HUES48 (cell line): ENCODE measurements at regions not wholly inside any gene's neighbourhood (a gene's known extent, or its start where the extent isn't known, plus 50 kb on each side); places are given as distances from the start of the nearest gene placed in this dataset.

Experiments
- H3K27ac ChIP-seq: one replicate; pipeline ENCODE4 v1.7.0; 2013; ENCODE audit warnings: low read depth, low read length, inconsistent platforms
- H3K27me3 ChIP-seq: 2 replicates; pipeline ENCODE4 v1.6.1; 2013; ENCODE audit warnings: mild to moderate bottlenecking, low read length; ENCODE audit not compliant: control insufficient read depth, insufficient read depth
- H3K36me3 ChIP-seq: 2 replicates; pipeline ENCODE4 v1.6.1; 2013; ENCODE audit warnings: low read length; ENCODE audit not compliant: control insufficient read depth, insufficient read depth
- H3K4me1 ChIP-seq: 2 replicates; pipeline ENCODE4 v1.6.1; 2013; ENCODE audit warnings: mild to moderate bottlenecking, low read length; ENCODE audit not compliant: control insufficient read depth, insufficient read depth
- H3K4me3 ChIP-seq: 2 replicates; pipeline ENCODE4 v1.5.1; 2013; ENCODE audit warnings: mild to moderate bottlenecking, low read depth, low read length
- H3K9ac ChIP-seq: 2 replicates; pipeline ENCODE4 v1.6.1; 2013; ENCODE audit warnings: mild to moderate bottlenecking, low read depth, low read length, moderate library complexity
- H3K9me3 ChIP-seq: 2 replicates; pipeline ENCODE4 v1.6.1; 2013; ENCODE audit warnings: low read length; ENCODE audit not compliant: control insufficient read depth, insufficient read depth

DNA sequence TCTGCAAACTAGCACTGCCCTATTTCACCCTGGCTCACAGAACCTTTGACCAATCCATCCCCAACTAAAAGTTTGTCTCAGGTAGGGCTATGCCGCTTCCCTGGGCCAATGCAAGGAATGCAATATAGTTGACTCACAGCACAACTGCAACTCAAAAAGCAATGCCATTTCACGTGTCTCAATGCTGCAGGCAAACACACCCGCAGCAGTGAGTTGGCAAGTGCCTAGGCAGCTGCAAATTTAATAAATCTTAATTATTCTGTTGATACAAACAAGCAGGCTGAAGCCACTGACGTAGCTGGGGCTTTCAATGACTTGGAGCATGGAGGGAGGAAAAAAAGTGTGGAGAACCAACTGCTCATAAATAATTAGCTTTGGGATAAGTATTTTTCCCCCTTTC, 87.9 kb downstream of the SYNE3 start:
- H3K4me3 ChIP-seq = no peak overlapping the region
- no peak overlapping the region for H3K27ac ChIP-seq
- no peaks in the 10 kb centered on the region for H3K9me3 ChIP-seq
- H3K36me3 ChIP-seq = no peaks in the 10 kb centered on the region
- no peaks in the 10 kb centered on the region for H3K4me1 ChIP-seq
- H3K9ac ChIP-seq = no peak overlapping the region
- H3K27me3 ChIP-seq = no peaks in the 10 kb centered on the region

DNA sequence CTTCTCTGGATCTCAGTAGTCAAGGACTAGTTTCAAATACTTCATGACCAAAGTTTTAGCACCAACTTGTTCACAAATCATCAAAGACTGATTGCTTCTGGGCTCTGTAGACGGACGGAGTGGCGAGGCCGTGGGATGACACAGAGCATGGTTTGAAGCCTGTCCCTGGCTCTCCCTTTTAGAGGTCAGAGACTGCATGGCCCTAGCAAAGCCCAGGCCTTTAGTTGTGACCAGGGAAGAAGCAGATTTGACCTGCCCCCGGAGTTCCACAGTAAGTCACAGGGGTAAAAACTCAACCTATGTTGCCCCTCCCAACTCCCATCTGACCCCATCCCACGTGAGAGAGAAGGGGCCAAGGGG, 90.4 kb downstream of the SYNE3 start:
- Histone ChIP-seq H3K36me3 (no peaks in the 10 kb centered on the region), H3K4me3 (no peak overlapping the region), H3K4me1 (no peaks in the 10 kb centered on the region), H3K9ac (no peak overlapping the region), H3K27ac (no peak overlapping the region), H3K27me3 (no peaks in the 10 kb centered on the region), H3K9me3 (no peaks in the 10 kb centered on the region)

DNA sequence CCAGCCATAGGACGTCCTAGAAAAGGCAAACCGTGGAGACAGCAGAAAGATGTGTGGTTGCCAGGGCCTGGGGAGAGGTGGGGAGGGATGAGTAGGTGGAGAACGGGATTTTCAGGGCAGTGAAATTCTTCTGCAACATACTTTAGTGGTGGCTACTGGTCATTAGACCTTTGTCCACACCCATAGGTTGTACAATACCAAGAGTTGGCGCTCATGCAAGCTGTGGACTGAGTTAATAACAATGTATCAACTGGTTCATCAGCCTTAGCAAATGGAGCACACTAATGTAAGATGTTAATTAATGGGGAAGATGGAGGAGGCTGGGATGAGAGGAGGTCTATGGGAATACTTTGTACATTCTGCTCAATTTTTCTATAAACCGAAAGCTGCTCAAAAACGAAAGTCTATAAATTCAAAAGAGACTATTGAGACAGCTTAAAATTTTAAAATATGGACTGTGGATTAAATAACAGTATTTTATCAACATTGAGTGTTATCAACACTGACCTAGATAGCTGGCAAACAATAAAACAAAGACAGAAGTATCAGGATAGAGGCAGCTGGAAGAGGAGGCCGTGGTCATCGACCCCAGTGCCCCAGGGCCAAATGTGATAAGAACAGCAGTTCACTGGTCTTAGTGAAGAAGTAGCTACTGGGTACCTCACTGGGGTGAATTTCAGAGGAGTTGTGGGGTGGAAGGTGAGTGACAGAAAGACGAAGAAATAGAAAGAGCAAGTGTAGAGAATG, 90.9 kb downstream of the SYNE3 start:
- Histone ChIP-seq H3K4me3 (no peak overlapping the region), H3K9me3 (no peaks in the 10 kb centered on the region), H3K27me3 (no peaks in the 10 kb centered on the region), H3K4me1 (no peaks in the 10 kb centered on the region), H3K36me3 (no peaks in the 10 kb centered on the region), H3K27ac (no peak overlapping the region), H3K9ac (no peak overlapping the region)

DNA sequence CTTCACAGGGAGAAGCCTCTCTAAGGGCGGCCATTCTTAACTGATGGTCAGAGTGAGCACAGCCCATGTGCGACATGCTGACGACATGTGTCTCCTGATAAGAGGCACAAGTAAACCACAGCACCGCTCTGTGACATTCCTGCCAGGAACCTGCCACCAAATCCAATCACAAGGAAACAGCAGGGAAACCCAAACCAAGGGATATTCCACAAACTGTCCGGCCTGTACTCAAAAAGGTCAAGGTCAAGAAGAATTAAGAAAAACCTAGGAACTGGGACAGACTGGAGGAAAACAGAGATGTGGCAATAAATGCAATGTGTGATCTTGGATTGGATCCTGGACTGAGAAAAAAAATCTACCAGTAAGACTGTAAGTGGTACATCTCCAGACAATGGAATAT, 91.9 kb downstream of the SYNE3 start:
- H3K9me3 ChIP-seq = no peaks in the 10 kb centered on the region
- H3K4me3 ChIP-seq = no peak overlapping the region
- H3K9ac ChIP-seq = no peak overlapping the region
- H3K27me3 ChIP-seq = no peaks in the 10 kb centered on the region
- H3K36me3 ChIP-seq = no peaks in the 10 kb centered on the region
- H3K27ac ChIP-seq = no peak overlapping the region
- H3K4me1 ChIP-seq = no peaks in the 10 kb centered on the region

DNA sequence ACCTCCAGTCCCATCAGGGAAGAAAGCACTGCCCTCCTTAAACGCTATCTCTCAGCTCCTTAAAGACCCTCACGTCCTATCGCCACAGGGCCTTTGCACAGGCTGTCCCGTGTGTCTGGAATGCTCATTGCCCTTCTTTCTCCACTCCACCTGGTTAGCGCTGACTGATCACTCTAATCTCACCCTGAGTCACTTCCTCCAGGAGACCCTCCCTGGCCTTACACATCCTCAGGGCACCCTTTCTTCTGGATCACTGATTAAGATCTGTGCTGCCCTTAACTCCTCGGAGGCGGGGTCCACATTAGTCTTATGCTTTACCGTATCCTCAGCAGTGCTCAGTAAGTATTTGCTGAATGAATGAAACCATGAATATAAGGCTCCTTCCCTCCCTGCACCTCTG, 94.7 kb downstream of the SYNE3 start:
- H3K36me3 ChIP-seq = no peaks in the 10 kb centered on the region
- H3K4me1 ChIP-seq = no peaks in the 10 kb centered on the region
- H3K9ac ChIP-seq = no peak overlapping the region
- H3K4me3 ChIP-seq = no peak overlapping the region
- H3K27me3 ChIP-seq = no peaks in the 10 kb centered on the region
- H3K9me3 ChIP-seq = no peaks in the 10 kb centered on the region
- H3K27ac ChIP-seq = no peak overlapping the region

DNA sequence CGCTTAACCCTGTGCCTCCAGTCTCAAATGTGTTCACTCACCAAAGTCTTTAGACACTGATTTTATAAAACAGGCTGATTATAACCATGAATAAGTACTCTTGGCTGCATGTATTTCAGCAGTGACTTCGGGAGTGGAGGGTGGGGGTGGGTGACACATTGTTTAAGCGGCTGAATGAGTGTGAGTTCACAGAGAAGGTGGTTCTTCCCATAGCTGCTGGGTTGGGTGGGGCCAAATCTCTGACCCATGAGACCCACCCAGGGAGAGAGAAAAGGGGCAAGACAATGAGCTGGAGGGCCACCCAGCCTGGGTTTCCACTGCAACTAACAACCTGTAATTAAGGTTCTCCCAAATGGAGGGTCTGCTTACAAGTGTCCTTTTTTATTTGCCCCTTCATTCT, 96.4 kb downstream of the SYNE3 start:
- no peaks in the 10 kb centered on the region for H3K9me3 ChIP-seq
- H3K4me3 ChIP-seq = no peak overlapping the region
- no peaks in the 10 kb centered on the region for H3K27me3 ChIP-seq
- no peaks in the 10 kb centered on the region for H3K4me1 ChIP-seq
- H3K9ac ChIP-seq = no peak overlapping the region
- H3K27ac ChIP-seq = no peak overlapping the region
- no peaks in the 10 kb centered on the region for H3K36me3 ChIP-seq

DNA sequence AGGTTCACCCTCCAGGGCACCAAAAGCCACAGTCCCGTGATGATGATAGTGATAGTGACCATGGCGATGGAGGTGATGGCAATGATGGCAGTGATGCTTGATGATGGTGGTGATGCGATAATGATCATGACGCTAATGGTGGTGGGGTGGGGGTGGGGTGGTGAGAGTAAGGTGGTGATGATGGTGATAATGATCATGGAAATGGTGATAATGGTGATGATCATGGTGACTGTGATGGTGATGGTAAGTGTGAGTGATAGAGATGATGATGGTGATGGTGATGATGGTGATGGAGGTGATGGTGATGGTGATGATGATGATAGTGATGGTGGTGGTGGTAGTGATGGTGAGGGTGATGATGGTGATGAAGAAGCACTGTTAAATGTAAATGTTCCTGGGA, 96.9 kb downstream of the SYNE3 start:
- Histone ChIP-seq H3K9ac (no peak overlapping the region), H3K9me3 (no peaks in the 10 kb centered on the region), H3K36me3 (no peaks in the 10 kb centered on the region), H3K27ac (no peak overlapping the region), H3K27me3 (no peaks in the 10 kb centered on the region), H3K4me3 (no peak overlapping the region), H3K4me1 (no peaks in the 10 kb centered on the region)

DNA sequence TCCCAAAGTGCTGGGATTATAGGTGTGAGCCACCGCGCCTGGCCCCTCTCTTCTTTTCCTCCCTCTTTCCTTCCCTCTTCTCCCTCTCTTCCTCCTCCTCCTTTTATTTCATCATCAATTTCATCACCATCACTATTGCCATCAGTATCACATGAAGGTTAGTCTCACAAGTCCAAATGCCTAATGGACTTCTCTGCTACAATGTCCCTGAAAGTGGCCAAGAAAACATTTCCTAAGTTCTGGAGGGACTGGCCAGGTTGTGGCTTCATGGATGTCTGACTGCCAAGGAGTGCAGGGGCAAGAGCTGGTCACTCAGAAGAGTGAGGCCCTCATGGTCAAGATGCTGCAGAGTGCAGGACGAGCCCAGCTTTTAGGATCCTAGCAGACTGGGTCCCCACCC, 97.6 kb downstream of the SYNE3 start:
- no peaks in the 10 kb centered on the region for H3K36me3 ChIP-seq
- H3K9ac ChIP-seq = no peak overlapping the region
- H3K4me3 ChIP-seq = no peak overlapping the region
- no peaks in the 10 kb centered on the region for H3K4me1 ChIP-seq
- no peaks in the 10 kb centered on the region for H3K27me3 ChIP-seq
- no peak overlapping the region for H3K27ac ChIP-seq
- no peaks in the 10 kb centered on the region for H3K9me3 ChIP-seq

DNA sequence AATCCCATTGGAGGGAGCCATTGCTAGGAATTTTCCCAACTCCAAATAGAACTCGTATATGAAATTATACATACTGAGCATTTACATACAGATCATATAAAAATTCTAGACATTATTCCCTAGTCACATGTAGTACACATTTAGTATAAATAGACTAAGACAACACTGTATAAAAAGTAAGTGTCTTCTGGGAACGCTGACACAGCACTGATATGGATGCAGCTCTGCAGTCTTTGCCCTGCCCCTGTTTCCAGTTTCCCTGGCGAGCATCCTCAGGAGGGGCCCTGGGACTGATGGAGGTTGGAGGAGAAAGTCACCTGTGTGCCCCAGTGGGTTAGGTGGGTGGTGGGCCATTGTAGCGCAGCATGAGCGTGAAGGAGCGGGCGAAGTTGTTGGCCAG, 97.8 kb upstream of the CLMN start:
- no peaks in the 10 kb centered on the region for H3K36me3 ChIP-seq
- no peak overlapping the region for H3K27ac ChIP-seq
- H3K9me3 ChIP-seq = no peaks in the 10 kb centered on the region
- H3K9ac ChIP-seq = no peak overlapping the region
- no peaks in the 10 kb centered on the region for H3K27me3 ChIP-seq
- H3K4me1 ChIP-seq = no peaks in the 10 kb centered on the region
- H3K4me3 ChIP-seq = no peak overlapping the region

DNA sequence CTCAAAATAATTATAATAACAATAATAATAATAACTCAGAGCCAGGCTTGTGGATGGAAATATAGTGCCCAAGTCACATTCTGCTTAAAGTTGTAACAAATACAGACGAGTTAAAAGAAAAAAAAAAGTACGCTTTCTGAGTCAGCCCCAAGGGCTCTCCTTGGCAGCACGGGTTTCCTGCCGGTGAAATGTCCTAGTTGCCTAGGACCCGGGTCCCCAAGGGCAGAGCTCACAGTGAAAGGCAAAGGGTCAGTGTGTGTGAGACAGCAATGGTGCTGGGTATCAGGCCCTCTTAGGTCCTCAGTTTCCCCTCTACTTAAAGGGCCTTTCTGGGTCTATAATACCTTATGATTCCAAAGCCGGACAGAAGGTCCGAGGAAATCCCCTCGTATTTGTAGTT, 96.3 kb upstream of the CLMN start:
- H3K27me3 ChIP-seq = no peaks in the 10 kb centered on the region
- no peak overlapping the region for H3K9ac ChIP-seq
- H3K36me3 ChIP-seq = no peaks in the 10 kb centered on the region
- no peak overlapping the region for H3K27ac ChIP-seq
- no peaks in the 10 kb centered on the region for H3K4me1 ChIP-seq
- H3K9me3 ChIP-seq = no peaks in the 10 kb centered on the region
- H3K4me3 ChIP-seq = no peak overlapping the region

DNA sequence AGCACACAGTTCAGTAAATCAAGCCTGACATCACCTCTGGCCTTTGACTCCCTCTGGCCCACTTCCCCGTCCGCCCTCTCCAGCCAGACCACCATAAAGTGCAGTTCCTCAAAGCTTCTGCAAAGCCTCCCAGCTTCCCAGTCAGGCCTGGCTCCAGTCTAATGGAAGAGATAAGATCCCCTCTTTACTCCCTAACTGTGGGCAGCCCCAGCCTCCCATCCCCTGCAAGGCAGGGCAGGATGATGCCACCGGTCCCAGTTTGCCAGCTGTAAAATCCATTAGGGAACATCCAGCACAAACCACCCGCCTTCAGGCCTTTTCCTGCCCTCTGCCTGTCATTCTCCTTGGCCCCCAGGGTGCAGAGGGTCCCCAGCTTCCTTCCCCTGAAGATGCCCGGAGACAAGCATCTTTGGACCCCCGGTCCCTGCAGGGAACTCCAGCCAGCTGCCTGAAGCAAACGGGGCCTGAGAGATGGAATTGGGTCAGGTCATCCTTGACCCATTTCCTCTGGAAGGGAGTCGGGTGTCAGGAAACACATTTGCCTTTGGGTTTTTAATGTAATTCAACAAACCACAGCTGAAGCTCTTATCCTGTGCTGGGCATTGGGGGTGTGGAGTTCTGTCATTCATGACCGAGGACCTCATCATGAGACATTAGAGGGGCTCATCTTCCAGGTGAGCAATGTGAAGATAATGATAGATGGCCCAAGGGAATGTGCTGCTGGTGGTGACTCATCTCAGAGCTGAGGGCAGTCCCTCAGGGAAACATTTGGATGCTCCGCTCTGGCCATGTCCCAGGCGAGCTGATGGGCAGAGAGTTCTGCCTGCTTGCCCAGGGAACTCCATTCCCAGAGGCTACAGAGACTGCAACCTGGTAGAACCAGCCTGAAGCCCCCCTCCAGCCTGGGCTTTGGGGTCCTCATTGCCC, 93.8 kb upstream of the CLMN start:
- Histone ChIP-seq H3K9ac (no peak overlapping the region), H3K9me3 (no peaks in the 10 kb centered on the region), H3K4me1 (no peaks in the 10 kb centered on the region), H3K36me3 (no peaks in the 10 kb centered on the region), H3K4me3 (no peak overlapping the region), H3K27ac (no peak overlapping the region), H3K27me3 (no peaks in the 10 kb centered on the region)
